DND-41 (cell line): ENCODE measurements at regions not wholly inside any gene's neighbourhood (a gene's known extent, or its start where the extent isn't known, plus 50 kb on each side); places are given as distances from the start of the nearest gene placed in this dataset.

ENCODE experiments used
- ATAC-seq: fragments of 200-7000 bp; cut with Tn5 transposase; 3 replicates; pipeline ENCODE4 v1.9.1; 2021; ENCODE audit warnings: low read depth; ENCODE audit not compliant: insufficient read depth
- DNase-seq: peaks from one replicate; pipeline ENCODE4 v3.0.0-alpha.2; 2020
- H2AFZ ChIP-seq: 2 replicates; pipeline ENCODE4 v1.6.0; 2012; ENCODE audit warnings: low read depth, low read length
- H3K27ac ChIP-seq: 2 replicates; pipeline ENCODE4 v1.5.1; 2012; ENCODE audit warnings: low read length, inconsistent platforms
- H3K27me3 ChIP-seq: fragments of 200-600 bp; sonication (generic); 2 replicates; pipeline ENCODE4 v1.6.0; 2012; ENCODE audit warnings: low read length, mild to moderate bottlenecking, inconsistent platforms; ENCODE audit not compliant: insufficient read depth, poor library complexity
- H3K36me3 ChIP-seq: 2 replicates; pipeline ENCODE4 v1.5.1; 2012; ENCODE audit warnings: low read length, inconsistent platforms; ENCODE audit not compliant: insufficient read depth
- H3K4me1 ChIP-seq: 2 replicates; pipeline ENCODE4 v1.5.1; 2012; ENCODE audit warnings: mild to moderate bottlenecking, low read length; ENCODE audit not compliant: insufficient read depth
- H3K4me2 ChIP-seq: 2 replicates; pipeline ENCODE4 v1.6.0; 2012; ENCODE audit warnings: mild to moderate bottlenecking, moderate library complexity, low read length, inconsistent platforms; ENCODE audit not compliant: insufficient read depth
- H3K4me3 ChIP-seq, 2 experiments: fragments of 200-600 bp in 1 of 2; shearing (Covaris generic) in 1 of 2; 2 replicates each; pipeline ENCODE4 v1.5.1; 2012 to 2016; ENCODE audit warnings: inconsistent platforms in 2 of 2, low read length in 2 of 2, mild to moderate bottlenecking in 2 of 2, low read depth in 1 of 2, moderate library complexity in 1 of 2
- H3K79me2 ChIP-seq: 2 replicates; pipeline ENCODE4 v1.6.0; 2012; ENCODE audit warnings: low read length, inconsistent platforms; ENCODE audit not compliant: insufficient read depth
- H3K9ac ChIP-seq: 2 replicates; pipeline ENCODE4 v1.6.0; 2012; ENCODE audit warnings: low read depth, mild to moderate bottlenecking, inconsistent platforms, low read length, moderate library complexity
- H3K9me3 ChIP-seq: 2 replicates; pipeline ENCODE4 v1.5.1; 2012; ENCODE audit warnings: low read length, moderate library complexity, mild to moderate bottlenecking, inconsistent platforms; ENCODE audit not compliant: insufficient read depth, severe bottlenecking
- H4K20me1 ChIP-seq: 2 replicates; pipeline ENCODE4 v1.6.0; 2012; ENCODE audit warnings: low read length; ENCODE audit not compliant: insufficient read depth
- EZH2 ChIP-seq: IDR thresholded peaks from 3 replicates; pipeline ENCODE4 v1.6.1; 2012; ENCODE audit warnings: borderline replicate concordance, low read depth, mild to moderate bottlenecking, moderate library complexity, low read length, inconsistent platforms; ENCODE audit not compliant: severe bottlenecking
- TF ChIP-seq, protein P1 (sequence below): IDR thresholded peaks from 2 replicates; pipeline ENCODE4 v1.5.1; 2012; ENCODE audit warnings: borderline replicate concordance, low read length, moderate library complexity, mild to moderate bottlenecking; ENCODE audit not compliant: poor library complexity, severe bottlenecking; ENCODE audit errors: extremely low read depth

DNA sequence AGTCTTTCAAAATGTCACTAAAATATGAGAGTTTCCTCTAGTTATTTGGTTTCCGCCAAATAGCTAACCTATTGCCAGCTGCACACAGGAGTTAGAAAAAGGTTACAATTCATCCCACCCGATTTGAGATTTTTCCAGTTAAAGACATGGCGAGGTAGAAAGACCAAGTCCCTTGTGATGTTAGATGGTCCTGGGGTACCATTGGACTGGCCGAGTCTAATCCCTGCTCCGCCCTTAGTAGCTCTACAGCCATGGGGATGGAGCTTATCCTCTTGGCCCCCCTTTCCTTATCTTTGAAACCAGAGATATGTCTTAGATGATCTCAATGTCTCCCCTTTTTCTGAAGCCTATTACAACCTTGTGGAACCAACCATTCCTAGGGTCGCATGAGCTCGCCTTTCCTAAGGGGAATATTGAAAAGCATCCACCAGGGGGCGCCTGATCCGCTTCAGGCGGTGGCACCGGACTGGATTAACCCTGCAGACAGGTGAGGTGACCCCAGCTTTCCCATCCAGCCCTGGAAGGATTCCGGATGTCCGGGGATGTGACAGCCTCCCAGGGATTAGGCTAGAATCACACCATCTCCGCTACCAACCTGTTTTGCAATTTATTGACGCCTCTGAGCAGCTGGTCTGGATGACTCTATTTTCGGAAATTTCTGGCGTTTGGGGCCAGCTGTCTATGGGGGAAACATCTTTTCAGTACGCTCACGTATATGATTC, 68.3 kb upstream of the SIM2 start:
- H3K36me3 ChIP-seq, result no peaks in the 10 kb centered on the region
- no peak overlapping the region for H3K4me2 ChIP-seq
- H3K4me3 ChIP-seq, result no peak overlapping the region
- H3K79me2 ChIP-seq, result no peaks in the 10 kb centered on the region
- H4K20me1 ChIP-seq, result no peaks in the 10 kb centered on the region
- no peak overlapping the region for H2AFZ ChIP-seq
- DNase-seq, result peak; percentile 63
- peak; percentile 82 for ATAC-seq
- no peak for TF ChIP-seq EZH2
- TF ChIP-seq, protein P1, sequence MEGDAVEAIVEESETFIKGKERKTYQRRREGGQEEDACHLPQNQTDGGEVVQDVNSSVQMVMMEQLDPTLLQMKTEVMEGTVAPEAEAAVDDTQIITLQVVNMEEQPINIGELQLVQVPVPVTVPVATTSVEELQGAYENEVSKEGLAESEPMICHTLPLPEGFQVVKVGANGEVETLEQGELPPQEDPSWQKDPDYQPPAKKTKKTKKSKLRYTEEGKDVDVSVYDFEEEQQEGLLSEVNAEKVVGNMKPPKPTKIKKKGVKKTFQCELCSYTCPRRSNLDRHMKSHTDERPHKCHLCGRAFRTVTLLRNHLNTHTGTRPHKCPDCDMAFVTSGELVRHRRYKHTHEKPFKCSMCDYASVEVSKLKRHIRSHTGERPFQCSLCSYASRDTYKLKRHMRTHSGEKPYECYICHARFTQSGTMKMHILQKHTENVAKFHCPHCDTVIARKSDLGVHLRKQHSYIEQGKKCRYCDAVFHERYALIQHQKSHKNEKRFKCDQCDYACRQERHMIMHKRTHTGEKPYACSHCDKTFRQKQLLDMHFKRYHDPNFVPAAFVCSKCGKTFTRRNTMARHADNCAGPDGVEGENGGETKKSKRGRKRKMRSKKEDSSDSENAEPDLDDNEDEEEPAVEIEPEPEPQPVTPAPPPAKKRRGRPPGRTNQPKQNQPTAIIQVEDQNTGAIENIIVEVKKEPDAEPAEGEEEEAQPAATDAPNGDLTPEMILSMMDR, result peak; percentile 83
- H3K4me1 ChIP-seq, result no peaks in the 10 kb centered on the region
- H3K27me3 ChIP-seq, result peaks cover 4% of the 10 kb centered on the region
- H3K9ac ChIP-seq, result no peak overlapping the region
- H3K27ac ChIP-seq, result no peak overlapping the region
- H3K9me3 ChIP-seq, result no peaks in the 10 kb centered on the region

- DNase-seq, result no peak
- Histone ChIP-seq H3K27ac (no peak overlapping the region), H3K4me3 (no peak overlapping the region), H3K9me3 (peaks cover 7% of the 10 kb centered on the region), H3K27me3 (peaks cover 4% of the 10 kb centered on the region), H4K20me1 (no peaks in the 10 kb centered on the region), H3K4me2 (no peak overlapping the region), H3K4me1 (no peaks in the 10 kb centered on the region), H2AFZ (no peak overlapping the region), H3K9ac (no peak overlapping the region), H3K79me2 (no peaks in the 10 kb centered on the region), H3K36me3 (no peaks in the 10 kb centered on the region)
- TF ChIP-seq, protein P1, result no peak
- TF ChIP-seq EZH2, result no peak
- ATAC-seq, result no peak
Measured at GRCh38 chr21:36636016-36636415, 62.9 kb upstream of the SIM2 start.

DNA sequence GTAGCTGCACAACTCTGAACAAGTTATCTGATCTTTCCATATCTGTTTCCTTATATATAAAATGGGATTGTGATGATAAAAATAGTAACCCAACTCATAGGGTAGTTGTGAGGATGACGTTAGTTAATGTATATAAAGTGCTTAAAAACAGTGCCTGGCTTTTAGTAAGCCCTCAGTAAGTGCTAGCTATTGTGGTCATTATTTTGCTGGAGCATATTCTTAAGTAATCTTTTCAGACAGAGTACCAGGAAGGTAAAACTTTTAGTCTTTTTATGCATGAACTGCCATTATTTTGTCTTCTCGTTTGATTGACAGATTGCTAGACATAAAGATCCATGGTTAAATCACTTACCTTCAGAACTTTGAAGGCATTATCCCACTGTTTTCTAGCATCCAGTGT, 62.5 kb upstream of the SIM2 start:
- no peaks in the 10 kb centered on the region for H3K36me3 ChIP-seq
- no peak overlapping the region for H3K27ac ChIP-seq
- no peak for TF ChIP-seq EZH2
- TF ChIP-seq, protein P1, result no peak
- H3K4me3 ChIP-seq, result no peak overlapping the region
- H3K4me2 ChIP-seq, result no peak overlapping the region
- H3K79me2 ChIP-seq, result no peaks in the 10 kb centered on the region
- H3K9me3 ChIP-seq, result peaks cover 7% of the 10 kb centered on the region
- no peak for ATAC-seq
- no peak overlapping the region for H3K9ac ChIP-seq
- H2AFZ ChIP-seq, result no peak overlapping the region
- DNase-seq, result no peak
- H3K4me1 ChIP-seq, result no peaks in the 10 kb centered on the region
- H4K20me1 ChIP-seq, result no peaks in the 10 kb centered on the region
- H3K27me3 ChIP-seq, result peaks cover 4% of the 10 kb centered on the region

DNA sequence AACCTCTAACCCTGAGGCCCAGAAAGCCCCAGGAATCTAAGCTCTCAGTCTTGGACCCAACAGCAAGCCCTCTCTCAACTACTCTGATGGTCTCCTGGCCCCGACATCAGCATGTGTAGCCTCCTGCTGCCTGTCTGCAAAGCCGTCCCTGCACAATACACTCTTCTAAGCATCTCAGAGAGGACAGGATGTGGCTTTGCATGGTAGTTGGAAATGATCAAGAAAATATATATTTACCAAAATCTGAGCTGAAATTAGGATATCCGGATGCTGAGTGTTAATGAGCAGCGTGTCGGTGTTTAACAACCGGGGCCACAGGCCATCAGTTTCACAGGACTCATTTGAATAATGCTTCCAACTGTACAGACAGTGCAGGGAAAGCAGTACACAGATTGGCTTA, 59.1 kb upstream of the SIM2 start:
- Histone ChIP-seq H3K9me3 (peaks cover 7% of the 10 kb centered on the region), H3K36me3 (no peaks in the 10 kb centered on the region), H3K4me3 (no peak overlapping the region), H3K9ac (no peak overlapping the region), H3K27ac (no peak overlapping the region), H3K79me2 (no peaks in the 10 kb centered on the region), H3K4me1 (no peaks in the 10 kb centered on the region), H4K20me1 (no peaks in the 10 kb centered on the region), H3K4me2 (no peak overlapping the region), H3K27me3 (no peaks in the 10 kb centered on the region), H2AFZ (no peak overlapping the region)
- peak; percentile 77 for ATAC-seq
- DNase-seq, result peak; percentile 19
- TF ChIP-seq EZH2, result no peak
- TF ChIP-seq, protein P1, result no peak
